GM23338 (cell line): ENCODE measurements at regions not wholly inside any gene's neighbourhood (a gene's known extent, or its start where the extent isn't known, plus 50 kb on each side); places are given as distances from the start of the nearest gene placed in this dataset.

Source experiments
- CREB1 ChIP-seq: fragments of 250-450 bp; sonication (Bioruptor Pico); IDR thresholded peaks from 2 replicates; pipeline ENCODE4 v1.5.0; 2020; ENCODE audit warnings: low read depth, mild to moderate bottlenecking, moderate library complexity
- CTCF ChIP-seq, 2 experiments: fragments of 200-600 bp in 1 of 2; sonication (generic) in 1 of 2; conservative IDR thresholded peaks; 2 replicates each; pipeline versions ENCODE4 v1.5.1 to v1.6.1; 2016 to 2017; ENCODE audit warnings: antibody characterized with exemption in 2 of 2, low read depth in 2 of 2, mild to moderate bottlenecking in 2 of 2, moderate library complexity in 1 of 2
- EZH2 ChIP-seq: fragments of 200-600 bp; sonication (generic); IDR thresholded peaks from one replicate; pipeline ENCODE4 v1.8.0; 2017; ENCODE audit warnings: antibody characterized with exemption, mild to moderate bottlenecking, low read depth; ENCODE audit not compliant: unreplicated experiment
- JUNB ChIP-seq: IDR thresholded peaks from one replicate; pipeline ENCODE4 v1.6.1; 2016; ENCODE audit warnings: antibody characterized with exemption; ENCODE audit not compliant: unreplicated experiment
- POLR2AphosphoS5 ChIP-seq: IDR thresholded peaks from 2 replicates; pipeline ENCODE4 v1.6.1; 2016; ENCODE audit warnings: antibody characterized with exemption, low read depth
- ZNF331 ChIP-seq: fragments of 250-450 bp; sonication (Bioruptor Pico); IDR thresholded peaks from 2 replicates; pipeline ENCODE4 v1.5.0; 2020; ENCODE audit warnings: low read depth, mild to moderate bottlenecking, moderate library complexity

GRCh38 chr3:84136425-84136824, 822.4 kb upstream of the CADM2 start:
- peak; percentile 26 to 46; a peak in 3 of 4 replicates for TF ChIP-seq CTCF (conservative IDR thresholded peaks at IDR 0.05; ENCODE audit: low read depth in 2 of 2)
- no peak for TF ChIP-seq CREB1 (CRISPR knock-in tag)
- no peak for TF ChIP-seq JUNB
- TF ChIP-seq EZH2, result no peak
- no peak for TF ChIP-seq POLR2AphosphoS5
- TF ChIP-seq ZNF331, result no peak
